Activated naive CD8-positive, alpha-beta T cell treated with anti-CD3 and anti-CD28 coated beads, Interleukin-2, amount 50 U/mL, for 24 hours (primary cell): ENCODE measurements at regions not wholly inside any gene's neighbourhood (a gene's known extent, or its start where the extent isn't known, plus 50 kb on each side); places are given as distances from the start of the nearest gene placed in this dataset.
A peak's percentile ranks its signal among the peaks of the same experiment; 100 is the strongest.
"Not testable (repeated sequence)": the region's sequence is repeated elsewhere in the genome, so short reads cannot be mapped to it uniquely, and the experiment has no call there.

Experiments
- ATAC-seq: fragments of 150-1000 bp; cut with Tn5 transposase; one replicate; pipeline ENCODE4 v1.10.0; 2021
- DNase-seq: peaks from one replicate; pipeline ENCODE4 v3.0.0; 2021
- H3K27ac Mint-ChIP-seq: one replicate; pipeline ENCODE4 v1.8.0; 2021; ENCODE audit warnings: mild to moderate bottlenecking, mixed read lengths
- H3K27me3 Mint-ChIP-seq: one replicate; pipeline ENCODE4 v1.8.0; 2021; ENCODE audit warnings: mixed read lengths
- H3K36me3 Mint-ChIP-seq: one replicate; pipeline ENCODE4 v1.8.0; 2021; ENCODE audit warnings: low read depth, mixed read lengths
- H3K4me1 Mint-ChIP-seq: one replicate; pipeline ENCODE4 v1.8.0; 2021; ENCODE audit warnings: mixed read lengths
- H3K4me3 Mint-ChIP-seq: one replicate; pipeline ENCODE4 v1.8.0; 2021; ENCODE audit warnings: mild to moderate bottlenecking, moderate library complexity, mixed read lengths
- H3K9me3 Mint-ChIP-seq: one replicate; pipeline ENCODE4 v1.8.0; 2021; ENCODE audit warnings: mixed read lengths

DNA sequence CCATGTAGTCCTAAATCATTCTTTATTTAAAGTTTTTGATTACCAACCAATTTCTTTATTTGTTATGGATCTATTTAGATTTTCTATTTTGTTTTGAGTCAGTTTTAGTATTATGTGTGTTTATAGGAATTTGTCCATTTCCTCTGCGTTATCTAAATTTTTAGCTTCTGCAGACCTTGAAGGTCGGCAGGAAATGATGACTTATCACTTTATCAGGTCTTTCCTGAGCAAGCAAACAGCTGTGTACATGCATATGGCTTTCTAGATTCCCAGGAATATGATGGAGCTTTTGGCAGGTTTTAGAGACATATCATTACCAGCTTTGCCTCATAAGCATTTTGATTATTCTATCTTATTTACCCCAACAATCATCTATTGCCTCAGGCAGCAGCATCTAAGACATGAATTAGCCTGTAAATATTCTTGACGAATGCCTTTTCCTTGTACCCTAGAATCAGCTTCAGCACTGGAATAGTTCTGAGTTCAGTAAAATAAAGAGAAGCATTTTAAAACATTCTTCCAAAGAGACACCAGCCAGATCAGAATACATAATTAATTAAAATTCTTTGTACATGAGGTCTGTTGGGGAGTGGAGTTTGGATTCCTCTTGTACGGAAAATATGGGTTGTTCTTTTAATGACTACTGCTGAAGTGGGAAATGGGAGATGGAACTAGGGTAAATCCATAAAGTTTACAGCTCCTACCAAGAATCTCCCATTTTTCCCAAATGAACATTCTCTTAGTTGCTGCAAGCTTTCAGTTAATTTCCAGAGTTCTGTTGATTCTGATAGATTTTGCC is 408.8 kb upstream of the SEMA3C start:
- no peak overlapping the region for H3K4me3 Mint-ChIP-seq
- peaks cover 3% of the 10 kb centered on the region for H3K9me3 Mint-ChIP-seq
- no peaks in the 10 kb centered on the region for H3K27me3 Mint-ChIP-seq
- no peaks in the 10 kb centered on the region for H3K4me1 Mint-ChIP-seq
- no peaks in the 10 kb centered on the region for H3K36me3 Mint-ChIP-seq
- no peak for DNase-seq
- ATAC-seq, result no peak
- no peak overlapping the region for H3K27ac Mint-ChIP-seq

- Mint-ChIP-seq H3K4me1 (no peaks in the 10 kb centered on the region), H3K4me3 (no peak overlapping the region), H3K27ac (no peak overlapping the region), H3K9me3 (peaks cover 5% of the 10 kb centered on the region), H3K36me3 (no peaks in the 10 kb centered on the region), H3K27me3 (no peaks in the 10 kb centered on the region)
- no peak for ATAC-seq
- DNase-seq, result no peak
Observed at GRCh38 chr7:81321949-81322348, 403.1 kb upstream of the SEMA3C start.

DNA sequence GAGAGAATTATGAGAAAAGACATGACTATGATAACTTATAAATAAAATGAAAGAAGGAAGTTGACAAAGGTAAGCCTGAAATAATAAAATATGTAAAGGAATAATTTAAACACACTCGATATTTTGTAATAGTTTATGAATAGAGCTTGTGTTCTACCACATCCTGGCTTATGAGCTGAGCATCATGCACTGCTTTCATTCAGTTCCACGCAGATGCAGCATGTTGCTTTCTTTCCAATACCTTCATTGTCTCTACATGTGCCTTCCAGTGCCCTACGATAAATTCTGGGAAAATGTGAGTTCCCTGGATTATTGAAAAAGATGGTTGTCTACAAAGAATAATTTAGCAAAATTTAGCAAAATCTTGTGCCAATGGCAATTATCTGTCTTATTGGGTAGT is 398.9 kb upstream of the SEMA3C start:
- H3K36me3 Mint-ChIP-seq, result no peaks in the 10 kb centered on the region
- DNase-seq (no peak), ATAC-seq (no peak)
- no peaks in the 10 kb centered on the region for H3K27me3 Mint-ChIP-seq
- peaks cover 3% of the 10 kb centered on the region for H3K9me3 Mint-ChIP-seq
- H3K27ac Mint-ChIP-seq, result no peak overlapping the region
- H3K4me3 Mint-ChIP-seq, result no peak overlapping the region
- H3K4me1 Mint-ChIP-seq, result no peaks in the 10 kb centered on the region

DNA sequence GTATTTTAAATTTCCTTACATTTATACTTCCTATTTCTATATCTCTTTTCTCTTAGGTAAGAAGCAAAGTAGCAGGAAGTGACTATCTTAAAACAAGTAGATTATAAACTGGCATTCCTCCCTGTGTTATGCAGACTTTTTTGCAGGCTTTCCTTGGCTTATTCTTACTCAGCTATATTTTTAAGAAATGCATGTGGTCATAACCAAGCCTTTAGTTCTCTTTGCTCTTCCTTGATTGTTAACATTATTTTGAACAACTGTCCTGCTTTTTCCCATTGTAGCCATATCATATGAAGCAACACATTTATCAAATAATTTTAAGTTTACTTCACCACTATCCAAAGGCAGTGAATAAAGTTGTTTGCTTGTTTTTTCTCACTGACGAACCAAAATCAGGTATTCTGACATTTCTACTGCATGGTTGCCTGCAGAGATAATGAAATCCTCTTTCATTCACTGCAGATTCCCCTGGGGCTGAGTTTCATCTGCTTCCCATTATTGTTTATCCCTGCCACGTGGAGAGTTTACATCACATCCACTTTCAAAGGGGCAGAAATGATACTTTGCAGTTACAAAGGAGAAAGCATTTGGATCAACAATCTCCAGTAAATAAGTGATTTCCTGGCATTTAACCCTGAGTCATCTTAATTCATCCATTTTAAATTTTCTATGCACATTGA is 389.9 kb upstream of the SEMA3C start:
- Mint-ChIP-seq H3K9me3 (no peaks in the 10 kb centered on the region), H3K27ac (no peak overlapping the region), H3K4me3 (no peak overlapping the region)

GRCh38 chr7:81301815-81302214 is 383.0 kb upstream of the SEMA3C start:
- no peaks in the 10 kb centered on the region for H3K27me3 Mint-ChIP-seq
- ATAC-seq (no peak), DNase-seq (no peak)
- no peaks in the 10 kb centered on the region for H3K4me1 Mint-ChIP-seq
- H3K36me3 Mint-ChIP-seq, result no peaks in the 10 kb centered on the region
- H3K9me3 Mint-ChIP-seq, result peaks cover 4% of the 10 kb centered on the region
- H3K4me3 Mint-ChIP-seq, result no peak overlapping the region
- H3K27ac Mint-ChIP-seq, result no peak overlapping the region

More for the DNA sequence above, 389.9 kb upstream of the SEMA3C start:
- no peaks in the 10 kb centered on the region for H3K27me3 Mint-ChIP-seq
- no peak for ATAC-seq
- H3K4me1 Mint-ChIP-seq, result no peaks in the 10 kb centered on the region
- no peaks in the 10 kb centered on the region for H3K36me3 Mint-ChIP-seq
- no peak for DNase-seq

DNA sequence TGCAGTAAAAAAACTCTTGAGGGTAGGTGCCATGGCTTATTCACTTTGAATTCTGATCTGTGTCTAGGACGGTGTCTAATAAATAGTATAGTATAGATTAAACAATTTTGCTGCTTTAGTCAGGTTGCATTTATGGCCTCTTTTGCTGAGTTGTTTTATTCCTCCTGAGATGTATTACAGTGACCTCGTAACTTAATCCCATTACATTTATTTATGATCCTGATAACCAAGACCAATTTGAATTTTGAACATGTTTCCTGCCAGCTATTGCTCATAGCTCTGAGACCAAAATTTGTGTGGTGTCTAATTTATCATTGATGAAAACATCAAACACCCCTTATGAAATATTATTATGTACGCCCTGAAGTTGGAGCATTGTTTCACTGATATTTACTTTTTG is 381.9 kb upstream of the SEMA3C start:
- H3K4me1 Mint-ChIP-seq, result no peaks in the 10 kb centered on the region
- no peak for ATAC-seq
- H3K27ac Mint-ChIP-seq, result no peak overlapping the region
- H3K36me3 Mint-ChIP-seq, result no peaks in the 10 kb centered on the region
- no peak overlapping the region for H3K4me3 Mint-ChIP-seq
- no peak for DNase-seq
- no peaks in the 10 kb centered on the region for H3K27me3 Mint-ChIP-seq
- peaks cover 8% of the 10 kb centered on the region for H3K9me3 Mint-ChIP-seq

- H3K36me3 Mint-ChIP-seq, result no peaks in the 10 kb centered on the region
- no peaks in the 10 kb centered on the region for H3K4me1 Mint-ChIP-seq
- no peak for ATAC-seq
- no peak overlapping the region for H3K27ac Mint-ChIP-seq
- H3K9me3 Mint-ChIP-seq, result peaks cover 8% of the 10 kb centered on the region
- H3K27me3 Mint-ChIP-seq, result no peaks in the 10 kb centered on the region
- no peak overlapping the region for H3K4me3 Mint-ChIP-seq
- no peak for DNase-seq
Observed at GRCh38 chr7:81299711-81300110, 380.9 kb upstream of the SEMA3C start.

GRCh38 chr7:81298951-81299666 is 380.3 kb upstream of the SEMA3C start:
- ATAC-seq, result peak; percentile 65
- Mint-ChIP-seq H3K4me3 (no peak overlapping the region), H3K27me3 (no peaks in the 10 kb centered on the region), H3K9me3 (peaks cover 8% of the 10 kb centered on the region), H3K27ac (no peak overlapping the region), H3K36me3 (no peaks in the 10 kb centered on the region), H3K4me1 (no peaks in the 10 kb centered on the region)
- DNase-seq, result no peak

- Mint-ChIP-seq H3K36me3 (no peaks in the 10 kb centered on the region), H3K9me3 (peaks cover 8% of the 10 kb centered on the region), H3K4me1 (no peaks in the 10 kb centered on the region), H3K4me3 (no peak overlapping the region), H3K27me3 (no peaks in the 10 kb centered on the region), H3K27ac (no peak overlapping the region)
- no peak for ATAC-seq
- no peak for DNase-seq
Observed at GRCh38 chr7:81297317-81297716, 378.5 kb upstream of the SEMA3C start.

DNA sequence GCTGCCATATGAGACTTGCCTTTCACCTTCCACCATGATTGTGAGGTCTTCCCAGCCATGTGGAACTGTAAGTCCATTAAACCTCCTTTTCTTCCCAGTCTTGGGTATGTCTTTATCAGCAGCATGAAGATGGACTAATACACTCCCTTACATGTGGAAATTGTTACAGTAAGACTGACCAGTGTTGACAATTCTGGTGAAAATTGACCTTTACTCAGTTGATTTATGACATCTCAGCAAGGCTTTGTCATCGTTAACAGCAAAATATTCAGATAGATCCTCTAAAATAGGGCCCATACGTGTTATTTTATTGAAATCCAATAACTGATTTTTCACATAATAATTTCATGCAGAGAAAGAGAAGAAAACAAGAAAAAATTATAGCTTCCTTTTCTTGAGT is 377.9 kb upstream of the SEMA3C start:
- no peak for ATAC-seq
- no peaks in the 10 kb centered on the region for H3K4me1 Mint-ChIP-seq
- no peak overlapping the region for H3K27ac Mint-ChIP-seq
- no peaks in the 10 kb centered on the region for H3K36me3 Mint-ChIP-seq
- no peak for DNase-seq
- H3K4me3 Mint-ChIP-seq, result no peak overlapping the region
- peaks cover 8% of the 10 kb centered on the region for H3K9me3 Mint-ChIP-seq
- H3K27me3 Mint-ChIP-seq, result no peaks in the 10 kb centered on the region

DNA sequence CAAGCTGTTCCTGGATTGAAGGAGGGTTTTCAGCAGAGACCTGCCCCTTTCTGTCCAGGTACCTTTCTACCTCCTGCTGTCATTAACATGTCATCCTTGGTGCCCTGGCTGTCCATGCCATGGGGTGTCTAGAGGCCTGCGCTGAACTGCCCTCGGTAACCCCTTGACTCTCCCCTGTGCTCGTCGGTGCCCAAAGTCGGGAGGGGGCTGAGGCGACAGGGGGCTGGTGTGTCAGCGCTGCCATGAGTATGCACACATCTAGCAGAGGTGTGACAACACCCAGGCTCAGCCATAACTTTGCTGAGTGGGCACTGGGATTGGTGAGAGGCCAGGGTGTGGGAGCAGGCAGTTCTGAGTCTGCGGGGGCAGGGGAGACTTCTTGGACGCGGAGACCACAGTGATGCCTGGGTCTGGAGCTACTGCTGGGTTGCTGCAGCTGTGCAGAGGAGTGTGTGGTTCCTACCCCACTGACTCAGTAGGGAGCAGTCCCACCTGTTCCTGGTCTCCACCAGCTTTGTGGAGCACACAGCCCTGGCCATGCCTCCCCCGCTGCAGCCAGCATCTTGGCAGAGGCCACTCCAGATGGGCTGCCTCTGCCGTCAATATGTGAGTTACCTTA is 376.2 kb upstream of the SEMA3C start:
- no peak for DNase-seq
- no peaks in the 10 kb centered on the region for H3K36me3 Mint-ChIP-seq
- ATAC-seq, result no peak

DNA sequence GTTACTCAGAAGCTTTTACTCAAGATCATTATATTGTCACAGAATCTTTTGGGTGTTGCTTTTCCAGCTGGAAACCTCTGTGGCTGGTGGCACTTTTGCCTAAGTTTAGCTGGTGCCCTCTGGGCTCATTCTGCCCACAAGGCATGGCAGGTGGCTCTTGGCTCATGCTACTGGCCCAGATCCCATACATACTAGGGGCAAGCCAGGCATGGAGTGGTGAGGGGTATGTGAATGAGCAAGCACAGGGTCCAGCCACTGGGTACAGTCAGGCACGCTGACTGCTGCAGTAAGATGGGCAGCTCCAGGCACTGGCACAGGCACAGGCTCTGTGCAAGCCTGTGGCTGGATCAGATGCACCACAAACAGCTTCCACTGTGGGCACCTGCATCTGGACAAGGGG is 375.0 kb upstream of the SEMA3C start:
- Mint-ChIP-seq H3K36me3 (no peaks in the 10 kb centered on the region), H3K4me3 (no peak overlapping the region), H3K4me1 (no peaks in the 10 kb centered on the region), H3K27ac (no peak overlapping the region), H3K27me3 (no peaks in the 10 kb centered on the region), H3K9me3 (peaks cover 8% of the 10 kb centered on the region)
- ATAC-seq (no peak), DNase-seq (no peak)

More for the DNA sequence above, 376.2 kb upstream of the SEMA3C start:
- peaks cover 8% of the 10 kb centered on the region for H3K9me3 Mint-ChIP-seq
- H3K27ac Mint-ChIP-seq, result no peak overlapping the region
- no peaks in the 10 kb centered on the region for H3K4me1 Mint-ChIP-seq
- no peaks in the 10 kb centered on the region for H3K27me3 Mint-ChIP-seq
- H3K4me3 Mint-ChIP-seq, result no peak overlapping the region

DNA sequence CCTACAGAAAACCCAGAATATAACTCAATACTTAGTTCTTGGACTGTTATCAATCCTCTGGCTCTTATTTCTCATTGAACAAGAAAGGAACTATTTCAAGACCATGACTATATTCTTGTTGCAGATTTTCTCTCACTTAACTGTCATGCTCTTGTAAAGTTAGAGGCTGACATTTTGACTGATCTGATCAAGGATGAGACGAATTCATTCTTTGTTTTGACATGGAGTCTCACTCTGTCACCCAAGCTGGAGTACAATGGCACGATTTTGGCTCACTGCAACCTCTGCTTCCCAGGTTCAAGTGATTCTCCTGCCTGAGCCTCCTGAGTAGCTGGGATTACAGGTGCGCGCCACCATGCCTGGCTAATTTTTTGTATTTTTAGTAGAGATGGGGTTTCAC is 367.9 kb upstream of the SEMA3C start:
- not testable (repeated sequence) for H3K4me3 Mint-ChIP-seq, H3K27me3 Mint-ChIP-seq, DNase-seq, H3K27ac Mint-ChIP-seq, H3K4me1 Mint-ChIP-seq, ATAC-seq, H3K36me3 Mint-ChIP-seq
- H3K9me3 Mint-ChIP-seq, result peaks cover 13% of the 10 kb centered on the region

GRCh38 chr7:81285142-81285871 is 366.5 kb upstream of the SEMA3C start:
- no peaks in the 10 kb centered on the region for H3K27me3 Mint-ChIP-seq
- ATAC-seq (no peak), DNase-seq (no peak)
- H3K4me1 Mint-ChIP-seq, result peaks cover 3% of the 10 kb centered on the region
- H3K9me3 Mint-ChIP-seq, result peaks cover 13% of the 10 kb centered on the region
- H3K36me3 Mint-ChIP-seq, result no peaks in the 10 kb centered on the region
- no peak overlapping the region for H3K4me3 Mint-ChIP-seq
- H3K27ac Mint-ChIP-seq, result no peak overlapping the region
